Loucy (cell line): ENCODE measurements at regions not wholly inside any gene's neighbourhood (a gene's known extent, or its start where the extent isn't known, plus 50 kb on each side); places are given as distances from the start of the nearest gene placed in this dataset.

Experiments
- H2AFZ ChIP-seq: fragments of 200-600 bp; sonication (generic); 2 replicates; pipeline ENCODE4 v1.6.0; 2016; ENCODE audit warnings: antibody characterized with exemption, mild to moderate bottlenecking, low read length, moderate library complexity
- H3F3A ChIP-seq: fragments of 200-600 bp; 2 replicates; pipeline ENCODE4 v1.6.0; 2016; ENCODE audit warnings: antibody characterized with exemption, low read depth, mild to moderate bottlenecking
- H3K27me3 ChIP-seq: fragments of 200-600 bp; sonication (generic); 2 replicates; pipeline ENCODE4 v1.6.1; 2014; ENCODE audit warnings: low read length, mild to moderate bottlenecking; ENCODE audit not compliant: insufficient read depth, poor library complexity, severe bottlenecking
- H3K36me3 ChIP-seq: fragments of 200-600 bp; sonication (generic); 2 replicates; pipeline ENCODE4 v1.6.1; 2016; ENCODE audit warnings: low read length; ENCODE audit not compliant: insufficient read depth
- H3K4me1 ChIP-seq: fragments of 200-600 bp; sonication (generic); 2 replicates; pipeline ENCODE4 v1.5.1; 2014; ENCODE audit warnings: low read length, mild to moderate bottlenecking; ENCODE audit not compliant: insufficient read depth, poor library complexity, severe bottlenecking
- H3K4me2 ChIP-seq: fragments of 200-600 bp; sonication (generic); 2 replicates; pipeline ENCODE4 v1.6.0; 2014; ENCODE audit warnings: antibody characterized with exemption, low read length, low read depth, mild to moderate bottlenecking; ENCODE audit not compliant: poor library complexity, severe bottlenecking
- H3K4me3 ChIP-seq: fragments of 200-600 bp; sonication (generic); 2 replicates; pipeline ENCODE4 v1.5.1; 2014; ENCODE audit warnings: low read length, mild to moderate bottlenecking, mixed read lengths; ENCODE audit not compliant: poor library complexity, severe bottlenecking
- H3K79me2 ChIP-seq: fragments of 200-600 bp; sonication (generic); 2 replicates; pipeline ENCODE4 v1.6.1; 2014; ENCODE audit warnings: low read length; ENCODE audit not compliant: insufficient read depth
- H3K9ac ChIP-seq: fragments of 200-600 bp; sonication (generic); 2 replicates; pipeline ENCODE4 v1.6.0; 2014; ENCODE audit warnings: mild to moderate bottlenecking, low read depth, low read length, moderate library complexity; ENCODE audit not compliant: poor library complexity, severe bottlenecking
- H3K9me2 ChIP-seq: fragments of 200-600 bp; sonication (generic); replicated peaks from 2 replicates; pipeline ENCODE4 v1.6.1; 2016; ENCODE audit warnings: low read depth, low read length, mixed read lengths
- H3K9me3 ChIP-seq: fragments of 200-600 bp; sonication (generic); 2 replicates; pipeline ENCODE4 v1.6.1; 2014; ENCODE audit warnings: mild to moderate bottlenecking, antibody characterized with exemption, low read length, low read depth; ENCODE audit not compliant: insufficient read depth
- H4K20me1 ChIP-seq: fragments of 200-600 bp; sonication (generic); 2 replicates; pipeline ENCODE4 v1.6.0; 2014; ENCODE audit warnings: antibody characterized with exemption, low read length, mild to moderate bottlenecking; ENCODE audit not compliant: insufficient read depth, poor library complexity, severe bottlenecking
- CTCF ChIP-seq: fragments of 200-600 bp; sonication (generic); conservative IDR thresholded peaks from 2 replicates; pipeline ENCODE4 v1.5.1; 2014; ENCODE audit warnings: mild to moderate bottlenecking, antibody characterized with exemption, low read length
- EZH2phosphoT487 ChIP-seq: fragments of 200-600 bp; IDR thresholded peaks from 2 replicates; pipeline ENCODE4 v1.6.1; 2018; ENCODE audit warnings: antibody characterized with exemption, mild to moderate bottlenecking, moderate library complexity, borderline replicate concordance

- Histone ChIP-seq H3K9me3 (no peaks in the 10 kb centered on the region), H3K79me2 (no peaks in the 10 kb centered on the region), H3F3A (no peaks in the 10 kb centered on the region), H3K4me3 (no peak overlapping the region), H3K4me1 (no peaks in the 10 kb centered on the region), H3K9ac (no peak overlapping the region), H3K9me2 (no peaks in the 10 kb centered on the region), H3K4me2 (no peak overlapping the region), H3K27me3 (no peaks in the 10 kb centered on the region), H3K36me3 (no peaks in the 10 kb centered on the region), H4K20me1 (no peaks in the 10 kb centered on the region), H2AFZ (no peak overlapping the region)
- TF ChIP-seq EZH2phosphoT487 (no peak), CTCF (no peak)
Observed at GRCh38 chr19:30156646-30157045, 214.6 kb downstream of the URI1 start.

GRCh38 chr19:30158067-30158892 is 213.9 kb upstream of the ZNF536 start:
- H2AFZ ChIP-seq = no peak overlapping the region
- TF ChIP-seq CTCF (no peak), EZH2phosphoT487 (no peak)
- H3K36me3 ChIP-seq = no peaks in the 10 kb centered on the region
- no peaks in the 10 kb centered on the region for H3K9me3 ChIP-seq
- no peak overlapping the region for H3K4me2 ChIP-seq
- no peaks in the 10 kb centered on the region for H3K4me1 ChIP-seq
- H3F3A ChIP-seq = no peaks in the 10 kb centered on the region
- H3K27me3 ChIP-seq = no peaks in the 10 kb centered on the region
- no peaks in the 10 kb centered on the region for H3K9me2 ChIP-seq
- no peak overlapping the region for H3K9ac ChIP-seq
- H3K4me3 ChIP-seq = no peak overlapping the region
- no peaks in the 10 kb centered on the region for H4K20me1 ChIP-seq
- H3K79me2 ChIP-seq = no peaks in the 10 kb centered on the region

DNA sequence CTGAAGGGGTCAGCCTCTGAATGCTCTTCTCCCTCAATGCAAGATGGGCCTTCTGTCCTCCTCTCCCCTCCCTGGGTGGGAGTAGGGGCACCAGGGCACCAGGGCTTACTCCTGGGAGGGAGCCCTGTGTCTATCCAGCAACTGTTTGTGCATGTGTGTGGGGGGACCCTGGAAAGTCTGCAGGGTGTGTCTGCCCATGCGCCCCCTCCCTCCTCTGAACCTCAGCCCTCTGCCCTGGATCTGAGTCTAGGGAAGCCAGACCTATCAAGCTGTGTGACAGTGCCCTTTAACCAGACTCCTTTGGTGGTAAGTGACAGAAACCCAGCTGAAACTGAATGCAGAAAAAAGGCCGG is 213.3 kb upstream of the ZNF536 start:
- Histone ChIP-seq H2AFZ (no peak overlapping the region), H4K20me1 (no peaks in the 10 kb centered on the region), H3K9ac (no peak overlapping the region), H3F3A (no peaks in the 10 kb centered on the region), H3K4me1 (no peaks in the 10 kb centered on the region), H3K9me2 (no peaks in the 10 kb centered on the region), H3K9me3 (no peaks in the 10 kb centered on the region), H3K36me3 (no peaks in the 10 kb centered on the region), H3K4me2 (no peak overlapping the region), H3K4me3 (no peak overlapping the region), H3K79me2 (no peaks in the 10 kb centered on the region), H3K27me3 (no peaks in the 10 kb centered on the region)
- TF ChIP-seq EZH2phosphoT487 (no peak), CTCF (no peak)
